Liver (tissue), 8 donors: ENCODE measurements at regions not wholly inside any gene's neighbourhood (a gene's known extent, or its start where the extent isn't known, plus 50 kb on each side); places are given as distances from the start of the nearest gene placed in this dataset.

Experiments
- DNase-seq: peaks from one replicate; pipeline ENCODE4 v3.0.0-alpha.2; 2017; ENCODE audit warnings: low spot score
- H3K27ac ChIP-seq, 2 donors: one replicate each; pipeline ENCODE4 v1.7.0; 2013; ENCODE audit warnings: inconsistent platforms in 2 of 2, low read length in 2 of 2, control low read depth in 1 of 2, low read depth in 1 of 2, mild to moderate bottlenecking in 1 of 2
- H3K27me3 ChIP-seq, 4 donors: one replicate each; pipeline versions ENCODE4 v1.6.1 to v1.7.0; 2013; ENCODE audit warnings: low read length in 3 of 4, inconsistent platforms in 1 of 4, mild to moderate bottlenecking in 1 of 4, moderate library complexity in 1 of 4; ENCODE audit not compliant: control insufficient read depth in 4 of 4, insufficient read depth in 4 of 4
- H3K36me3 ChIP-seq, 4 donors: one replicate each; pipeline versions ENCODE4 v1.6.1 to v1.7.0; 2013; ENCODE audit warnings: low read length in 3 of 4, mild to moderate bottlenecking in 3 of 4, low read depth in 1 of 4, moderate library complexity in 1 of 4; ENCODE audit not compliant: control insufficient read depth in 4 of 4, insufficient read depth in 3 of 4
- H3K4me1 ChIP-seq, 4 donors: one replicate each; pipeline versions ENCODE4 v1.6.1 to v1.7.0; 2013; ENCODE audit warnings: low read length in 3 of 4, mild to moderate bottlenecking in 3 of 4, moderate library complexity in 1 of 4; ENCODE audit not compliant: control insufficient read depth in 4 of 4, insufficient read depth in 4 of 4
- H3K4me3 ChIP-seq, 3 donors: one replicate each; pipeline versions ENCODE4 v1.6.1 to v1.7.0; 2013; ENCODE audit warnings: low read length in 3 of 3, control low read depth in 1 of 3, low read depth in 1 of 3, mild to moderate bottlenecking in 1 of 3
- H3K9ac ChIP-seq, 2 donors: one replicate each; pipeline ENCODE4 v1.7.0; 2013; ENCODE audit warnings: low read length in 2 of 2, mild to moderate bottlenecking in 2 of 2, moderate library complexity in 2 of 2, control low read depth in 1 of 2, low read depth in 1 of 2
- H3K9me3 ChIP-seq, 4 donors: one replicate each; pipeline versions ENCODE4 v1.6.1 to v1.7.0; 2013; ENCODE audit warnings: low read length in 3 of 4; ENCODE audit not compliant: control insufficient read depth in 4 of 4
- ATF3 ChIP-seq: IDR thresholded peaks from 2 replicates; pipeline ENCODE4 v1.6.1; 2016; ENCODE audit warnings: antibody characterized with exemption
- CTCF ChIP-seq: fragments of 150-350 bp; IDR thresholded peaks from 2 replicates; pipeline ENCODE4 v1.5.1; 2017; ENCODE audit warnings: improper control_type of control experiment, low read depth, low read length; ENCODE audit not compliant: missing input control
- FOXA1 ChIP-seq: IDR thresholded peaks from 2 replicates; pipeline ENCODE4 v1.6.1; 2016; ENCODE audit warnings: antibody characterized with exemption
- GABPA ChIP-seq, 2 donors: IDR thresholded peaks in 1 of 2; conservative IDR thresholded peaks in 1 of 2; 2 replicates each; pipeline ENCODE4 v1.6.1; 2016; ENCODE audit warnings: antibody characterized with exemption in 2 of 2, mild to moderate bottlenecking in 1 of 2, moderate library complexity in 1 of 2
- HNF4A ChIP-seq, 2 donors: conservative IDR thresholded peaks; 2 replicates each; pipeline ENCODE4 v1.6.1; 2016; ENCODE audit warnings: antibody characterized with exemption in 2 of 2, mild to moderate bottlenecking in 2 of 2
- HNF4G ChIP-seq: IDR thresholded peaks from 2 replicates; pipeline ENCODE4 v1.6.1; 2016; ENCODE audit warnings: antibody characterized with exemption
- JUND ChIP-seq, 2 donors: IDR thresholded peaks; 2 replicates each; pipeline ENCODE4 v1.6.1; 2016; ENCODE audit warnings: antibody characterized with exemption in 2 of 2
- MAX ChIP-seq: IDR thresholded peaks from 2 replicates; pipeline ENCODE4 v1.6.1; 2016; ENCODE audit warnings: antibody characterized with exemption
- NR2F2 ChIP-seq: IDR thresholded peaks from 2 replicates; pipeline ENCODE4 v1.6.1; 2016; ENCODE audit warnings: antibody characterized with exemption
- RAD21 ChIP-seq, 2 donors: IDR thresholded peaks; 2 replicates each; pipeline ENCODE4 v1.6.1; 2016; ENCODE audit warnings: antibody characterized with exemption in 2 of 2, mild to moderate bottlenecking in 2 of 2
- REST ChIP-seq: IDR thresholded peaks from 2 replicates; pipeline ENCODE4 v1.6.1; 2016; ENCODE audit warnings: antibody characterized with exemption, mild to moderate bottlenecking
- RXRA ChIP-seq, 2 donors: IDR thresholded peaks; 2 replicates each; pipeline ENCODE4 v1.6.1; 2017 to 2018; ENCODE audit warnings: antibody characterized with exemption in 2 of 2, mild to moderate bottlenecking in 1 of 2
- SP1 ChIP-seq: IDR thresholded peaks from 2 replicates; pipeline ENCODE4 v1.6.1; 2018; ENCODE audit warnings: antibody characterized with exemption, mild to moderate bottlenecking
- TAF1 ChIP-seq: conservative IDR thresholded peaks from 2 replicates; pipeline ENCODE4 v1.6.1; 2016; ENCODE audit warnings: antibody characterized with exemption, mild to moderate bottlenecking
- YY1 ChIP-seq: IDR thresholded peaks from 2 replicates; pipeline ENCODE4 v1.6.1; 2016; ENCODE audit warnings: antibody characterized with exemption, mild to moderate bottlenecking
- ZBTB33 ChIP-seq: IDR thresholded peaks from 2 replicates; pipeline ENCODE4 v1.6.1; 2016; ENCODE audit warnings: antibody characterized with exemption
- WGBS: extraction: QIAGEN DNeasy Blood & Tissue Kit; methylation state at CpG from one replicate; pipeline ENCODE4 v1.1.7; 2013; 5-methylcytosine and 5-hydroxymethylcytosine counted together
- donor health status: healthy.
- donor health status: healthy.
- donor health status: healthy.
- donor health status: healthy.
- donor health status: healthy.

GRCh38 chr12:59020073-59020946, 100.0 kb upstream of the LRIG3 start:
- H3K27me3 ChIP-seq = no peaks in the 10 kb centered on the region
- no peak for DNase-seq
- 94% methylated on average over 14 of the region's 14 CpGs for WGBS
- TF ChIP-seq NR2F2 (no peak), CTCF (no peak), HNF4G (no peak), RAD21 (IDR thresholded peaks at IDR 0.05) (no peak), MAX (no peak), GABPA (IDR thresholded peaks at IDR 0.05 in 1 of 2, conservative IDR thresholded peaks at IDR 0.05 in 1 of 2) (no peak), TAF1 (no peak), HNF4A (conservative IDR thresholded peaks at IDR 0.05) (no peak), JUND (IDR thresholded peaks at IDR 0.05) (no peak), RXRA (IDR thresholded peaks at IDR 0.05) (no peak)
- no peak overlapping the region for H3K4me3 ChIP-seq
- H3K4me1 ChIP-seq = no peaks in the 10 kb centered on the region
- H3K36me3 ChIP-seq = no peaks in the 10 kb centered on the region
- H3K9ac ChIP-seq = no peak overlapping the region
- no peaks in the 10 kb centered on the region for H3K9me3 ChIP-seq
- no peak overlapping the region for H3K27ac ChIP-seq

GRCh38 chr12:59014885-59015284, 94.6 kb upstream of the LRIG3 start:
- no peak overlapping the region for H3K4me3 ChIP-seq
- H3K36me3 ChIP-seq = no peaks in the 10 kb centered on the region
- H3K4me1 ChIP-seq = no peaks in the 10 kb centered on the region
- no peak overlapping the region for H3K27ac ChIP-seq
- no peaks in the 10 kb centered on the region for H3K27me3 ChIP-seq
- H3K9ac ChIP-seq = no peak overlapping the region
- no peaks in the 10 kb centered on the region for H3K9me3 ChIP-seq
- 90% methylated on average over 1 of the region's 1 CpG for WGBS
- TF ChIP-seq RAD21 (IDR thresholded peaks at IDR 0.05) (no peak), ATF3 (no peak), HNF4G (no peak), ZBTB33 (no peak), REST (no peak), HNF4A (conservative IDR thresholded peaks at IDR 0.05) (no peak), GABPA (IDR thresholded peaks at IDR 0.05 in 1 of 2, conservative IDR thresholded peaks at IDR 0.05 in 1 of 2) (no peak), SP1 (no peak), YY1 (no peak), MAX (no peak), TAF1 (no peak), FOXA1 (no peak)
- DNase-seq = no peak
